Esophagus (tissue), 2 donors: ENCODE measurements at regions not wholly inside any gene's neighbourhood (a gene's known extent, or its start where the extent isn't known, plus 50 kb on each side); places are given as distances from the start of the nearest gene placed in this dataset.

Experiments used
- H3K27ac ChIP-seq, 2 donors: one replicate each; pipeline ENCODE4 v1.5.1; 2013; ENCODE audit warnings: low read depth in 2 of 2, mild to moderate bottlenecking in 2 of 2, inconsistent platforms in 1 of 2, low read length in 1 of 2, moderate library complexity in 1 of 2
- H3K27me3 ChIP-seq, 2 donors: one replicate each; pipeline ENCODE4 v1.6.1; 2013; ENCODE audit warnings: low read length in 2 of 2, control low read depth in 1 of 2, mild to moderate bottlenecking in 1 of 2; ENCODE audit not compliant: insufficient read depth in 2 of 2, control insufficient read depth in 1 of 2
- H3K36me3 ChIP-seq, 2 donors: one replicate each; pipeline ENCODE4 v1.6.1; 2013; ENCODE audit warnings: low read length in 1 of 2; ENCODE audit not compliant: control insufficient read depth in 2 of 2, insufficient read depth in 2 of 2
- H3K4me1 ChIP-seq, 2 donors: one replicate each; pipeline ENCODE4 v1.6.1; 2013; ENCODE audit warnings: low read length in 1 of 2; ENCODE audit not compliant: control insufficient read depth in 2 of 2, insufficient read depth in 2 of 2
- H3K4me3 ChIP-seq, 2 donors: one replicate each; pipeline ENCODE4 v1.5.1; 2013; ENCODE audit warnings: low read length in 2 of 2, mild to moderate bottlenecking in 2 of 2, low read depth in 1 of 2, moderate library complexity in 1 of 2
- H3K9me3 ChIP-seq, 2 donors: one replicate each; pipeline ENCODE4 v1.6.1; 2013; ENCODE audit warnings: mild to moderate bottlenecking in 2 of 2, low read depth in 1 of 2, low read length in 1 of 2, moderate library complexity in 1 of 2; ENCODE audit not compliant: control insufficient read depth in 2 of 2, insufficient read depth in 1 of 2
- WGBS, 2 donors: extraction: QIAGEN DNeasy Blood & Tissue Kit; methylation state at CpG; one replicate each; pipeline ENCODE4 v1.1.7; 2013; 5-methylcytosine and 5-hydroxymethylcytosine counted together
- donor health status: healthy with polysubstance abuse.
- donor health status: Bipolar disorder and iron deficiency.

DNA sequence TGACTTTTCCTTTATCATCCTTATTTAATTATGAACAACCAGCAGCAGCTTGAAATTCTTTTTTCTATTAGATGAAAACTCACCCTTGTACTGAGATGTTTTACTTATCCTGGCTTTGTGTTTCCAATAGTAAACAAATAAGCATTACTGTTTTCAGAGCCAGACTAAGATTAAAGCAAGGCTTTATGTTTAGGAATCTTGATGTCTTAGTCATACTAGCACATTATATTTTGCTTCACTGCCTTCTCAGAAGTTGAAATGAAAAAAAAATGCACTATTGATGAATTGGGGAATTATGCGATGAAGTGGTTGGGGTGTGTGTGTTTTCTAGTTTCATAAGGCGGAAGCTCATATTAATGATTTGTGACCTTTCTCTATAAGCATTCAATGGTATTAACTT, 301.2 kb upstream of the E2F7 start:
- Histone ChIP-seq H3K36me3 (no peaks in the 10 kb centered on the region), H3K4me3 (no peak overlapping the region), H3K27me3 (no peaks in the 10 kb centered on the region), H3K27ac (no peak overlapping the region), H3K9me3 (no peaks in the 10 kb centered on the region), H3K4me1 (no peaks in the 10 kb centered on the region)
- WGBS, 2 donors = 83 to 91% methylated on average over 2 of the region's 2 CpGs

DNA sequence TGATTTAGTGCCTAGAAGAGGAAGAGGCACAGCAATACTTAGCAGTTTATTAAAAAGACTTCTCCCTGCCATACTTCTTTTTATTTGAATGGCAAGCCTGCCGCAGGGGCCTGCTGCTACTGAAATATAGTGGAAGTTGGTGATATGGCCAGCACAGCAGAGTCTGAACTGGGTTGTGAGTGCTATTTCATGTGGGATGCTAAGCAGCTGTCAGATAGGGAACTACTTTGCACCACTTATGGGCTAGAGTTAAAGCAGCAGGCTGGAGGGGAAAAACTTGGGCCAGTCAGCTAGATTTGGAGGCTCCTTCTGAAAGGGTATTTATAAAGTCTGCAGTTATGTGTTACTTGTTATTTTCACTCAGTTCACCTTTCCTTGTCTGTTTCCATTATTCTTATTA, 299.0 kb upstream of the E2F7 start:
- H3K4me3 ChIP-seq = no peak overlapping the region
- H3K27me3 ChIP-seq = no peaks in the 10 kb centered on the region
- no peaks in the 10 kb centered on the region for H3K4me1 ChIP-seq
- no peak overlapping the region for H3K27ac ChIP-seq
- 93% methylated on average over 1 of the region's 1 CpG for WGBS, 2 donors
- H3K36me3 ChIP-seq = no peaks in the 10 kb centered on the region
- H3K9me3 ChIP-seq = no peaks in the 10 kb centered on the region

DNA sequence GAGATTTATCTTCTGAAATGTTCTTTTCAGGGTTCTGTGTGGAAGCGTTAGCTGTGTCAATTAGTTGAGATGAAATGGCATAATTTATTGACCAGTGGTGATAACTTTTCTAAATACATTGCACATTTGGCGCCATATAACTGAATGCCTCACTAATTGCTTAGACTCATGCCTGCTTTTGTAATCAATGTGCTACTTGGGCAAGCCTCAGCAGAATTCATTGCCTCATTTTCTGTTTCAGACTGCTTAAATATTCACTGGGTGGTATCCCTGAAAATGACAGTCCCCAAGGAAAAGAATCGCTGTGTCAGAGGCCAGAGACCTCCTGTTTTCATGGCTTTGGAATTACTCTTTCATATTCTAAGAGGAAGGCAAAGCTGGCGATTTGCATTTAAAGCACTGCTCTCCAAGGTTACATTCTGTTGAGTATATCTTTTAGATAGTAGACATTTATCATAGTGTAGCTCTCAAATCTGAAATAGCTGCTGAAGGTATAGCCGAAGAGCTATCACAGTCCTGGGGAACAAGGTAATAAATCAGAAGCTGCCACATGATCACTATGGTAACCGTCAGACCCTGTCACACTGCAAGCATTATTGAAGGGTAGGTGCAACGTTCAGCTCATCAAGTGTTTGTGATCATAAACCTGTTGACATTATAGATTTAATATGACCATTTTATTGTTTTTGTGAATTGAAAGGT, 297.3 kb upstream of the E2F7 start:
- 56 to 78% methylated on average over 7 of the region's 7 CpGs for WGBS, 2 donors
- Histone ChIP-seq H3K9me3 (no peaks in the 10 kb centered on the region), H3K27me3 (no peaks in the 10 kb centered on the region), H3K4me3 (no peak overlapping the region), H3K36me3 (no peaks in the 10 kb centered on the region), H3K4me1 (no peaks in the 10 kb centered on the region), H3K27ac (no peak overlapping the region)

DNA sequence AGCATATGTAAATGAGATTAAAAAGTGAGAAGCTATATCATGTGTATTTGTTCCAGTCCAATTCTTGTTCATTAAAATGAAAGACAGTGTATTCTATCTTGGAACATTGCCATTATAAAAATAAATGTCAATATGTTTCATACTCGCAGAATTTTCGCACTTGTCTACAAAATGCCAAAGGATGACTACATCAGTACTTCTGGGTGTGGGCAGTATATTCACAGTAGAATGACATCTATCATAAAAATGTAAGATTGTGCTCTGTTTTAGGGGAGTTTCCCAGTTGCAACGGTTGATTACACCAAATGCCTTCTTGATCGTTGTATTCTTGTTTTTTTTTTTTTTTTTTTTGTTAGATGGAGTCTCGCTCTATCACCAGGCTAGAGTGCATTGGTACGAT, 292.3 kb upstream of the E2F7 start:
- Histone ChIP-seq H3K36me3 (no peaks in the 10 kb centered on the region), H3K4me3 (no peak overlapping the region), H3K27me3 (no peaks in the 10 kb centered on the region), H3K4me1 (no peaks in the 10 kb centered on the region), H3K9me3 (no peaks in the 10 kb centered on the region), H3K27ac (no peak overlapping the region)
- 86 to 90% methylated on average over 6 of the region's 6 CpGs for WGBS, 2 donors

DNA sequence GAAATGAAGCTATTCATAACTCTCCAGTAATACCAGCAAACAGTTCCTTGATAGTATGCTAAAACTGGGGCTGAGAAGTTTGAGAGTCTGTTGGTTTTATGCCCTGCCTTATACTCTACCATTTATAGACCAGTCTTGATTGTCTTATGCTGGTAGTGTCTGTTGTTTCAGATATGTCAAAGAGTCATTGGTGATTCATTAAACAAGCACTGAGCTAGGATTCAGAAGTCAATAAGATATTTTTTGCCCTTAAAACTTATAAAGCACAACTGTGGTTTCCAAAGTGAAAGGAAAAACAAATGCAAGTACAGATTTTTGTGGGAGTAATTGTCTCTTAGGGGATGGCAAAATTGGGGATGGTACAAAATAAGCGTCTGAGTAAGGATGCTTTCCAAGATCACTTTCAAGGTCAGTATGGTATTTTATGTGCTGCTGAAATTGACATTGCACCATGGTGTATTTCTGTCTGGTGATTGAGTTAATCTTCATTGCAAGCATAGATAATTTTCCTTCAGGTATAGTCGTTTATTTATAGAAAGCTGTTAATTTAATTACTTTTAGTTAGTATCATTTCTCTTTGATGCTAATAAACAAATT, 289.5 kb upstream of the E2F7 start:
- no peak overlapping the region for H3K4me3 ChIP-seq
- WGBS, 2 donors = 64 to 73% methylated on average over 2 of the region's 2 CpGs
- no peaks in the 10 kb centered on the region for H3K9me3 ChIP-seq

DNA sequence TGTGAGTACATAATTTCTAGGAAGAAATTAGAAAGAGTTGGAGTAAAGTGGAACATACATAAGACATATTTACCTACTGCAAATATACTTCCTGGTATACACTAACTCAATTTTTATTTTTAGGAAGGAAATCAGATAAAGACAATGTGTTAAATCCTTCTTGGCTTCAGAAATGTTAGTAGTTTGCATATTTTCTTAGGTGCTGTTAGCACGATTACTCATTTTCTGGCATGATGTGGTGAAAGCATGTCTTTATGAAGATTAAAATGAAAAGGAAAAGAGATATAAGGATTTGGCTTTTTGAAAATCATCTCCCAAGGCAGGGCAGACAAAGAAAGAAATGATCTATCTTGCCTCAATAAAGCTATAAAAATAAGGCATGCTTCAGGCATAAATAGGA, 287.6 kb upstream of the E2F7 start:
- H3K9me3 ChIP-seq = no peaks in the 10 kb centered on the region
- H3K27me3 ChIP-seq = no peaks in the 10 kb centered on the region
- no peak overlapping the region for H3K4me3 ChIP-seq
- 24 to 38% methylated on average over 1 of the region's 1 CpG for WGBS, 2 donors
- no peaks in the 10 kb centered on the region for H3K36me3 ChIP-seq
- no peak overlapping the region for H3K27ac ChIP-seq
- no peaks in the 10 kb centered on the region for H3K4me1 ChIP-seq

More for the DNA sequence above, 289.5 kb upstream of the E2F7 start:
- H3K27me3 ChIP-seq = no peaks in the 10 kb centered on the region
- no peak overlapping the region for H3K27ac ChIP-seq
- H3K4me1 ChIP-seq = no peaks in the 10 kb centered on the region
- no peaks in the 10 kb centered on the region for H3K36me3 ChIP-seq

DNA sequence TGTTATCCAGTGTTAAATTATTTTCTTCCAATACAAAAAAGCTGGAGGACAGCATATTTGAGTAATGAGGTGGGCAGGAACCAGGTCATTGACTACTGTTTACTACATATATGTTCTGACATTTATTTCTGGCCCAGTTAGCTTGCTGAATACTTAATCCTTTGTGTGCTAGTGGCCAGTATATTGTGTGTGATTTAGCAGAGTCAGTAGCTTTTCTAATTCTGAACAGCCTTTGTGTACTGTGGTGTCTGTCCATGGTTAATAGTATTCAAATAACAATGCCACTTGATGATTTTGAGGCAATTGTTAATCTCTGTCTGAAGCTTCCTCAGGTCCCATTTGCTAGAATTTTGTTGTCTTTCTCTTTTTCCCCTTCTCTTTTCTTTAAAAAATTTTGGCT, 286.5 kb upstream of the E2F7 start:
- no peaks in the 10 kb centered on the region for H3K9me3 ChIP-seq

DNA sequence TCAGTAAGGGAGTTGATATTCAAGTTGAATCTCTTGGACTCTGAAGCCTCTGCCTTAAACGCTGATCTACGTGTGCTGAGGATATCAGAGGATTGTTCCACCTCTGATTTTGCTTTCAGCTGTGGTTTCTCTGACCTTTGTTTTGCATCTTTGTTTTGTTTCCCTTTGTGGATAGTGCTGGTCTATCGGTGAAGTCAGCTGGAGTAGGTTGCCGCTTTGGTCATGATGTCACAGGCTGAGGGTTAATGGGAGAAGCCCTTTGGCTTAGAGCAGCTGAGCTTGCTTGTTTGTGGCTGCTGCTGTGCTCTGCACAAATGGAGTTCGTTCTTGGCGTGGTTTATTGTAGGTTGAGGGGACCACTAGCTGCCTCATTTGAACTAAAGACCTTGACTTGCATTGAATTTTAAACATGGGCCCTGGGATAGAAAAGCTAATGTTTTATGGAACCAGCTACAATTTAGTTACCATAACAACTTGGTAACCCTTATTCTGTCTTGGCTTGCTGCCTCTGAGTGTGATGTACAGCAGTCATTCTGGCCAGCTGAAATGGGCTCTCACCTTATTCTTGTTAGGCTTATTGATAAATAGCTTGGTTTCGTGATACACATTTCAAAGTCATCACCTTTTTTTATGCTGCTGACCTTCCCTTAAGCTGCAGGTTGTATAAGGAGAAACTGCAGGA, 284.5 kb upstream of the E2F7 start:
- no peaks in the 10 kb centered on the region for H3K36me3 ChIP-seq
- H3K9me3 ChIP-seq = no peaks in the 10 kb centered on the region
- H3K27me3 ChIP-seq = no peaks in the 10 kb centered on the region
- 61 to 64% methylated on average over 7 of the region's 7 CpGs for WGBS, 2 donors
- no peaks in the 10 kb centered on the region for H3K4me1 ChIP-seq
- no peak overlapping the region for H3K27ac ChIP-seq
- H3K4me3 ChIP-seq = no peak overlapping the region

More for the DNA sequence above, 286.5 kb upstream of the E2F7 start:
- Histone ChIP-seq H3K27ac (no peak overlapping the region), H3K4me3 (no peak overlapping the region), H3K36me3 (no peaks in the 10 kb centered on the region), H3K27me3 (no peaks in the 10 kb centered on the region), H3K4me1 (no peaks in the 10 kb centered on the region)

DNA sequence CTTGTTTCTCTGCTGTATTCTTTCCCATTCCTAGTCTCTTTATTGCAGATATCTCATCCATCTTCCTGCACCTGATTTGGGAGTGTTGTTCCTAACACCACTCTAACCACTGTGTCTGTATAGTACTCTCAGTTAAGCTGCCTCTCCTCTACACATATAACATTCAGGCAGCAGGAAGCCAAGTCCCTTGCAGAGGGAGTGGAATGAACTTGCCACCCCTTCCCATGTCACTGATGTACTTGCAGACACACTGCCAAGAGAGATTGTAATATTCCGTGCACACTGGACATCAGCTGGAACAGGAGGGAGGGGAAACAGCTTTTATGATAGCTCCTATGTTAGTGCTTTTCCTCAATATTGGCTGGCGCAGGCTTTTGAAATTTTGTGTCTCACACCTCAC, 281.6 kb upstream of the E2F7 start:
- no peaks in the 10 kb centered on the region for H3K27me3 ChIP-seq
- H3K4me1 ChIP-seq = no peaks in the 10 kb centered on the region
- 31 to 55% methylated on average over 2 of the region's 2 CpGs for WGBS, 2 donors
- H3K4me3 ChIP-seq = no peak overlapping the region
- no peaks in the 10 kb centered on the region for H3K9me3 ChIP-seq
- no peaks in the 10 kb centered on the region for H3K36me3 ChIP-seq
- H3K27ac ChIP-seq = no peak overlapping the region

DNA sequence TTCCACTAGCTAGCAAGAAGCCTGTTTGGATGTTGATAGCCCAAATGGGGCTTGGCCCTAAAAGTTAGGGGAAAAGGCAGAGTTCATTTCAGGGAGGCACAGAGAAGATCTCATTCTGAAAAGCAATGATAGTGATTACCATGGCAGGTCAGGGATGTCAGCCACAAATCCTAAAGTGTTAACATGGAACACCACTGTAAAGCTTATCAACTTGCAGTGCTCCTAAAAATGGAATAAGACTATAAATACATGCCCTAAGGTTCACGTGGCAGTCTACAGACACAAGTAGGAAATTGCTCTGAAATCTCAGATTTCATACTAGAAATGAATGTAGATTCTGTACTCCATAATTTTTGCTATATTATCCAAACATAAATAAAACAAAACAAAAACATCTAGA, 280.0 kb upstream of the E2F7 start:
- no peak overlapping the region for H3K27ac ChIP-seq
- H3K4me3 ChIP-seq = no peak overlapping the region
- no peaks in the 10 kb centered on the region for H3K9me3 ChIP-seq
- no peaks in the 10 kb centered on the region for H3K27me3 ChIP-seq
- H3K36me3 ChIP-seq = no peaks in the 10 kb centered on the region
- no peaks in the 10 kb centered on the region for H3K4me1 ChIP-seq
- 65 to 82% methylated on average over 1 of the region's 1 CpG for WGBS, 2 donors
